Prostate gland (tissue), 2 donors: ENCODE measurements at regions not wholly inside any gene's neighbourhood (a gene's known extent, or its start where the extent isn't known, plus 50 kb on each side); places are given as distances from the start of the nearest gene placed in this dataset.

Source experiments
- DNase-seq: peaks from one replicate; pipeline ENCODE4 v3.0.0-alpha.2; 2019; ENCODE audit warnings: low spot score
- H3K27ac ChIP-seq, 2 donors: fragments of 200-600 bp; sonication (generic); 2 replicates each; pipeline ENCODE4 v1.5.1; 2017 to 2019
- H3K27me3 ChIP-seq: fragments of 200-600 bp; sonication (generic); replicated peaks from 2 replicates; pipeline ENCODE4 v1.5.1; 2019; ENCODE audit not compliant: insufficient read depth
- H3K36me3 ChIP-seq, 2 donors: fragments of 200-600 bp; sonication (generic); 1 replicate in 1 of 2; 2 replicates in 1 of 2; pipeline versions ENCODE4 v1.5.1 to v1.8.1; 2017 to 2019
- H3K4me1 ChIP-seq: fragments of 200-600 bp; sonication (generic); replicated peaks from 2 replicates; pipeline ENCODE4 v1.5.1; 2019
- H3K4me3 ChIP-seq, 2 donors: fragments of 200-600 bp; sonication (generic); 2 replicates each; pipeline ENCODE4 v1.5.1; 2017 to 2019
- H3K9me3 ChIP-seq: fragments of 200-600 bp; sonication (generic); 2 replicates; pipeline ENCODE4 v1.5.1; 2017
- POLR2A ChIP-seq: fragments of 450-650 bp; IDR thresholded peaks from one replicate; pipeline ENCODE4 v1.6.1; 2016; ENCODE audit warnings: antibody characterized with exemption, mild to moderate bottlenecking
- POLR2AphosphoS5 ChIP-seq: sonication (generic); formaldehyde crosslinking; IDR thresholded peaks from one replicate; pipeline ENCODE4 v1.6.1; 2017; ENCODE audit warnings: antibody characterized with exemption
- WGBS: methylation state at CpG from one replicate; pipeline ENCODE4 v1.1.5; 2018; 5-methylcytosine and 5-hydroxymethylcytosine counted together
- intact Hi-C: fragments of 100-400 bp; cut with DNase I; formaldehyde crosslinking; loops from one replicate; pipeline ENCODE4 v1.14.2; 2022
- TF ChIP-seq, protein P1 (sequence below), 4 experiments: fragments of 200-600 bp in 2 of 4; fragments of 450-650 bp in 2 of 4; sonication (generic) in 2 of 4; IDR thresholded peaks; 1 replicate in 3 of 4; 2 replicates in 1 of 4; pipeline ENCODE4 v1.5.1; 2016 to 2019; ENCODE audit warnings: antibody characterized with exemption in 4 of 4, mild to moderate bottlenecking in 2 of 4, moderate library complexity in 2 of 4

DNA sequence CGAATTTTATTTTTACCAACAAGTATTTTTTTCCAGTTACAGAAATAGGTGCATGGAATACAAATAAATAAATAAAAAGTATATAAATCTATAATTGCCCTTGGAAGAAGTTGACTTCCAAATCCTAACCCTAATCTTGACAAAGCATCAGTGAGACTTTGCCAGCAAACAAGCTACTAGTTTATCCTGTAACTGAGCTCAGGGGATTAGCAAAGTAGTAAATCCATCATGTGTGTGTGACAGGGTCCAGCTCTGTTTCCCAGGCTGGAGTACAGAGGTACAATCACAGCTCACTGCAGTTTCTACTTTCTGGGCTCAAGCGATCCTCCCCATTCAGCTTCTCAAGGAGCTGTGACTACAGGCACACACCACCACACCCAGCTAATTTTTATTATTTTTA is 948.0 kb upstream of the CNTNAP5 start:
- H3K36me3 ChIP-seq = no peaks in the 10 kb centered on the region
- no peaks in the 10 kb centered on the region for H3K27me3 ChIP-seq
- H3K9me3 ChIP-seq = no peaks in the 10 kb centered on the region
- no peaks in the 10 kb centered on the region for H3K4me1 ChIP-seq
- TF ChIP-seq POLR2A (no peak), POLR2AphosphoS5 (no peak)
- TF ChIP-seq, protein P1, sequence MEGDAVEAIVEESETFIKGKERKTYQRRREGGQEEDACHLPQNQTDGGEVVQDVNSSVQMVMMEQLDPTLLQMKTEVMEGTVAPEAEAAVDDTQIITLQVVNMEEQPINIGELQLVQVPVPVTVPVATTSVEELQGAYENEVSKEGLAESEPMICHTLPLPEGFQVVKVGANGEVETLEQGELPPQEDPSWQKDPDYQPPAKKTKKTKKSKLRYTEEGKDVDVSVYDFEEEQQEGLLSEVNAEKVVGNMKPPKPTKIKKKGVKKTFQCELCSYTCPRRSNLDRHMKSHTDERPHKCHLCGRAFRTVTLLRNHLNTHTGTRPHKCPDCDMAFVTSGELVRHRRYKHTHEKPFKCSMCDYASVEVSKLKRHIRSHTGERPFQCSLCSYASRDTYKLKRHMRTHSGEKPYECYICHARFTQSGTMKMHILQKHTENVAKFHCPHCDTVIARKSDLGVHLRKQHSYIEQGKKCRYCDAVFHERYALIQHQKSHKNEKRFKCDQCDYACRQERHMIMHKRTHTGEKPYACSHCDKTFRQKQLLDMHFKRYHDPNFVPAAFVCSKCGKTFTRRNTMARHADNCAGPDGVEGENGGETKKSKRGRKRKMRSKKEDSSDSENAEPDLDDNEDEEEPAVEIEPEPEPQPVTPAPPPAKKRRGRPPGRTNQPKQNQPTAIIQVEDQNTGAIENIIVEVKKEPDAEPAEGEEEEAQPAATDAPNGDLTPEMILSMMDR (IDR thresholded peaks at IDR 0.05) = no peak
- DNase-seq = no peak
- WGBS = 67% methylated on average over 2 of the region's 2 CpGs
- no peak overlapping the region for H3K4me3 ChIP-seq
- intact Hi-C loops = no loop called here
- no peak overlapping the region for H3K27ac ChIP-seq

- TF ChIP-seq POLR2AphosphoS5 = no peak
- TF ChIP-seq, protein P1 (IDR thresholded peaks at IDR 0.05) = no peak
- TF ChIP-seq POLR2A = no peak
- WGBS = 84% methylated on average over 3 of the region's 3 CpGs
- H3K27ac ChIP-seq = no peak overlapping the region
- intact Hi-C loops = no loop called here
- no peak for DNase-seq
- no peaks in the 10 kb centered on the region for H3K36me3 ChIP-seq
- no peak overlapping the region for H3K4me3 ChIP-seq
- no peaks in the 10 kb centered on the region for H3K9me3 ChIP-seq
- H3K4me1 ChIP-seq = no peaks in the 10 kb centered on the region
- H3K27me3 ChIP-seq = no peaks in the 10 kb centered on the region
Measured at GRCh38 chr2:123080331-123080730, 944.8 kb upstream of the CNTNAP5 start.

- no peaks in the 10 kb centered on the region for H3K9me3 ChIP-seq
- no peak overlapping the region for H3K27ac ChIP-seq
- H3K4me3 ChIP-seq = no peak overlapping the region
- no peaks in the 10 kb centered on the region for H3K4me1 ChIP-seq
- no peaks in the 10 kb centered on the region for H3K27me3 ChIP-seq
- no peaks in the 10 kb centered on the region for H3K36me3 ChIP-seq
- WGBS = 69% methylated on average over 1 of the region's 1 CpG
- no peak for TF ChIP-seq POLR2A
- TF ChIP-seq, protein P1 (IDR thresholded peaks at IDR 0.05) = no peak
- TF ChIP-seq POLR2AphosphoS5 = no peak
- no peak for DNase-seq
- intact Hi-C loops = no loop called here
Measured at GRCh38 chr2:123085484-123085883, 939.6 kb upstream of the CNTNAP5 start.

DNA sequence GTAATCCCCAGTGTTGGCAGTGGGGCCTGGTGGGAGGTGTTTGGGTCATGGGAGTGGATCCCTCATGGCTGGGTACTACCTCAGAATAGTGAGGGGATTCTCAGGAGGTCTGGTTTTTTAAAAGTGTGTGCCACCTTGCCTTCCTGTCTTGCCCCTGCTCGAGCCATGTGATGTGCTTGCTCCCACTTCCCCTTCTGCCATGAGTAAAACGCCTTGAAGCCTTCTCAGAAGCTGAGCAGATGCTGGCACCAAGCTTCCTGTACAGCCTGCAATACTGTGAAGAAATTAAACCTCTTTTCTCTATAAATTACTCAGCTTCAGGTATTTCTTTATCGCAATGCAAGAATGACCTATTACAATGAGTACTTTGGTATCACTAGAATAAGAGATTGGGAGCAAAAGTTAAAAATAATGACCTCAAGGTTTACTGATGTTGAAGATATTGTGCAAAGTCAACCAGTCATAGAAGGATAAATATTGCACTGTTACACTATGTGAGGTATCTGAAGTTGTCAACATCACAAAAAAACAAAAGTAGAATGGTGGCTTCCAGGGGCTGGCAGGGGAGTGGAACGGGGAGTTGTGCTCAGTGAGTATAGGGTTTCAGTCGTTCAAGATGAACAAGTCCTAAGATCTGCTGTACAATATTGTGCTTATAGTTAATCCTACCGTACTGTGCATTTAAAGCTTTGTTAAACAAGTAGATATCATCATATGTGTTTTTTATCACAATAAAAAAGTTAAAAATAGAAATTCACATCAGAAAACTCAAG is 938.3 kb upstream of the CNTNAP5 start:
- TF ChIP-seq POLR2AphosphoS5 = no peak
- TF ChIP-seq, protein P1 (IDR thresholded peaks at IDR 0.05) = no peak
- no peak for TF ChIP-seq POLR2A
- intact Hi-C loops = no loop called here
- Histone ChIP-seq H3K27ac (no peak overlapping the region), H3K4me3 (no peak overlapping the region), H3K4me1 (no peaks in the 10 kb centered on the region), H3K27me3 (no peaks in the 10 kb centered on the region), H3K36me3 (no peaks in the 10 kb centered on the region), H3K9me3 (no peaks in the 10 kb centered on the region)
- no peak for DNase-seq
- WGBS = 53% methylated on average over 6 of the region's 6 CpGs

- WGBS = 98% methylated on average over 2 of the region's 2 CpGs
Measured at GRCh38 chr2:123091471-123091870, 933.6 kb upstream of the CNTNAP5 start.

More at GRCh38 chr2:123091471-123091870, 933.6 kb upstream of the CNTNAP5 start:
- Histone ChIP-seq H3K9me3 (no peaks in the 10 kb centered on the region), H3K36me3 (no peaks in the 10 kb centered on the region), H3K27me3 (no peaks in the 10 kb centered on the region), H3K4me1 (no peaks in the 10 kb centered on the region), H3K4me3 (no peak overlapping the region), H3K27ac (no peak overlapping the region)
- TF ChIP-seq POLR2A = no peak
- no peak for TF ChIP-seq POLR2AphosphoS5
- TF ChIP-seq, protein P1 (IDR thresholded peaks at IDR 0.05) = no peak
- DNase-seq = no peak
- intact Hi-C loops = no loop called here
